ENCODE measurements at regions not wholly inside any gene's neighbourhood (a gene's known extent, or its start where the extent isn't known, plus 50 kb on each side); places are given as distances from the start of the nearest gene placed in this dataset.

DNA sequence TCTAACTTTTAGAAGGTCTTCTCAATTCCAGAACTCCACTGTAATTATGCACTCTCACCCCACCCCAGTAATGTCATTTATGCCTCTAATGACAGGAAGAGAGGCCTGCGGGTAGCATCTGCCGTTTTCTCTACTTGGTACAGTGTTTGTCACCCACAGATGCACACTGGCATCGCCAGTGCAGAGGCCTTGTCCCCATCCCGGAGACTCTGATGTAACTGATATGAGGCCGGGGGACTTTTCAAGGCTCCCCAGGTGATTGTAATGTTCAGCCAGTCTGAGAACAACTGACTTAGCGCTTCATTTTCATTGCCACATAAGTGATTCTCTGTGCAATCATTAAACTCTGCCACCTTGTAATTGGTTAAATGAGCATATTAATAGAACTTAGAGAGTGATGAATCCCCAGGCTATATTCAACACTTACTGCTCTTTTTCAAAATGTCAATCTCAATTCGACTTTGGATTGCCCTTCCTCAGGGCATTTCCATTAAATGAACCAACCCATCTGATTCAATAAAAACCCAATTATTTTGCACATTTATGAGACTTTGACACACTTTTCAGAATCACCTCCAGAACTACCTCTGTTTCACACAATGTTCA lies 113.2 kb downstream of the HERPUD2 start:
- DNase-seq, result no peak

DNA sequence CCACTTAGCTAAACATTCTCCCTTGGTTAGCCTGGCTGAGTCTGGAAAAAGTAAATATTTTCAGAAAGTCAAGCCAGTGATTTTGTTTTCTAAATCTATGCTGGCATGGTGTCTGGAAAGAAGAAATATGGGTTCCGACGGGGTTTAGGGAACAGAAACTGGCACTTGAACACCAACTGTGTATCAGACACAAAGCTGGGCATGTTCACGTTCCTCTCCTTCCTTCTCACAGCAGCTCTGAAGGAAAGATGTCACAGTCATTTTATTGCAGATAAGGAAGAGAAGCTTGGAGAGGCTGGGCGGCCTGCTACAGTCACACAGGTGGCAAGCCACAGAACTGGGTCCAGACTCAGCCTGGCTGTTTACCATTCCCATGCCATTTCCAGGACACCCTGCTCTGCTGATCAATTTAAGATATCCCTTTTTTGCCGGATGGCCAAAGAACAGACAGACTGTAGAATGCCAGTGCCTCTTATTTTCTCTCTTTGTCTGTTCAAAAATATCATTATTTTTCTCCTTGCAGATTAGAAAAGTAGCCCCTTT lies 118.8 kb downstream of the HERPUD2 start:
- peak in 1 of 2 donors; percentile 9 for DNase-seq

DNA sequence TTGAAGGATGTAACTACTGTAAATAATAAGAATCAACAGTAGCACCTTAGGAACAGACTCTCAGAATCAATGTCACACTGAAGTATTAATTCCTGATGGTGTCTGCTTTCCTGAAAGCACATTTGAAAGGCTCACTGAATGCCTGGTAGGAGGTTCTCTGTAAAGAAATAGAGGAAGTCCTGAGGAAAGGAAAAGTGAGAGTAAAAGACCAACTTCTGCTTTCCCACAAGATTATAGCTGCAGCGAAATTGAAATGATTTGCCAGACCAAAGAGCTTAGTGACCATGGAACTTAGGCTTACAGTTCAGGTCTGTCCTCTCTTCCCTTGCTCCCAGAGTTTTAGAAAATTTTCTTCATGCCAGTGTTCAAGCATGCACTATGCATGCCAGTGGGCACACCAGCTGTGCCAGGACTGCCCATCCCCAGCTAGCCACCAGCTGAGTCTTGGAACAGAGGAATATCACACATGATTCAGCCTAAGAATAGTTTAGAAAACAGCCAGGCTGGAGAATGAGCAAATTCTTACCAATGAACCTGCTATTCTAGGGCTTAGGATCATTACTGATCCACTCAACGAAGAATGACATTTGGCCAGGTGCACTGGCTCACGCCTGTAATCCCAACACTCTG lies 123.2 kb downstream of the HERPUD2 start:
- DNase-seq, result peak; percentile 72 to 73

DNA sequence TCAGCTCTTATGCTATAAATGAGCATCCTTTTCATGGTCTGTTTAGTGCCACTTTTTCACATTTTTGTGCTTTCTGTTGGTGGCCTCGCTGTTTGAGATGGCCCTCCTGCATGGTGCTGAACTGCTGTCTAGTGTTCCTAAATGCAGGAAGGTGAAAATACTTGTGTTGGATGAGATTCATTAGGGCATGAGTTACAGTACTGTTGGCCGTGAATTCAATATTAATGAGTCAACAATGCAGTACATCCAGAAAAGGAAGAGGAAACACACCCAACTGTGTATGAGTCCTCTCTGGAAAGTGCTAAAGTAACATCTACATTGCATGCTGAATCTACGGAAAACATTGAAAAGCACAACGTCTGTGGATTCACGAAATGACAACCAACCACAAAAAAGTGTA lies 124.0 kb downstream of the HERPUD2 start:
- peak in 1 of 2 donors; percentile 12 for DNase-seq

GRCh38 chr7:35565927-35566326 lies 129.0 kb downstream of the HERPUD2 start:
- no peak for DNase-seq

- no peak for DNase-seq
Observed at GRCh38 chr7:35558841-35559240, 136.1 kb downstream of the HERPUD2 start.

GRCh38 chr7:35556515-35557471 lies 138.1 kb downstream of the HERPUD2 start:
- peak; percentile 76 to 82 for DNase-seq

DNA sequence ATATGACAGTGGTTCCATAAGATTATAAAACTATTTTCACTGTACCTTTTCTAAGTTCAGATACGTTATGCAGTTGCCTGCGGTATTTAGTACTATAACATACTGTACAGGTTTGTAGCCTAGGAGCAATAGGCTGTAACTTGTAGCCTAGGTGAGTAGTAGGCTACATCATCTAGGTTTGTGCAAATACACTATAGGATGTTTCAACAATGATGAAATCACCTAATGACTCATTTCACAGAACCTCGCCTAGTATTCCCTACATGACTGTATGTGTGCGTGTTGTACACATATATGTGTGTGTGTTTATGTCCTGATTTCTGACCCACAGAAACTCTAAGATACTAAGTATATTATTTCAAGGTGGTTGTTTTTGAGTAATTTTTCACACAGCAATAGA lies 139.0 kb downstream of the HERPUD2 start:
- DNase-seq, result peak in 1 of 2 donors; percentile 16

DNA sequence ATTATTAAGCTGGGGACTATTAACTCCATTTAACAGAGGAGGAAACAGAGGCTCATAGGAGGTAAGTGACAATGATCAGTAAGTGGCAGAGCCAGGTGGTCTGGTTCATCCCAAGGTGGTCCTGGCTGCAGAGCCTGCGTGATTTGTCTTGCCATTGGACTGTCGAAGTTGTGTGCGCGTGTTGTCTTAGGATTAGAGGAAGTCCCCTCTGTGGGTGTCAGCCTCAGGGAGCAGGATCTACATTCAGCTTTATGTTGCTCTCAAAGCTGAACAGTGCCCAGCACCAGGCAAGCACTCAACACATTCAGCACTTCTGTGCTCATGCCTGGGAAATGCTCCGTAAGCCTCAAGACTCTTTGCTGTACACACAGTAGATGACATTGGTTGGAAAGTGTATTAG lies 139.5 kb downstream of the HERPUD2 start:
- no peak for DNase-seq

GRCh38 chr7:35553519-35553918 lies 141.4 kb downstream of the HERPUD2 start:
- peak; percentile 41 to 47 for DNase-seq

GRCh38 chr7:35552691-35553090 lies 142.2 kb downstream of the HERPUD2 start:
- DNase-seq, result no peak

DNA sequence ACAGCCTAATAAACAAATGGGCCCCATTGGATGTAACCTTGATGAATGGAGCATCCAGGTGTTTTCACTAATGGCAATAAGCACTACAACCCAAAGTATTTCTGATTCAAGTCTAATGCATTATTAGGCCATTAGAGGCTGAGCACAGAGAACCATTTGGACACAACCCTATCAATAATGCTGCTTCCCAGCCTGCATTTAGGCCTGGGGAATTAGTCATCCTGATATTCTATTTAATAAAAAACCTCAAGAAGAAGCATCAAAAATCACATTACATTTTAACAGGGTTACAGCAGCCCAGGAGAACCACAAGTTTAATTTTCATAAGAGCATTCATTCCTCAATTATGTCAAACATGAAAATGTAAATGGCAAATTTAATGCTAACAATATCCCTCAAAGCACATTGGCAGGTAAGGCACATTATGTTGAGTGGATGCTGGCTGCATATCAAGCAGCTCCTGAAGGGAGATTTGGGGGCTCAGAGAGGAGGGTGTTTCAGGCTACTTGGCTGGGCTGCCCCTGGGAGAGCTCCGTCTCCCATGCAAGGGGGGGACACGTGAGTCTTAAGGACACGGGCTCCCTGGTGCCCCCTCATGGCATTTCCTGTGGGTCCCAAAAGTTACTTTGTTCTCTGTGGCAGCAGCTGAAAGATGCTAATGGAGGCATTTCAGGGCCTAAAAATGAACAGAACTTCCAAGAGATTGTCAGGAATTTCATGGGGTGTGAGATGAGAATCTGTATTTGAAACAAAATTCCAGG lies 143.4 kb downstream of the HERPUD2 start:
- DNase-seq, result no peak

- no peak for DNase-seq
Observed at GRCh38 chr7:35550831-35551230, 144.1 kb downstream of the HERPUD2 start.

GRCh38 chr7:35549781-35550180 lies 145.2 kb downstream of the HERPUD2 start:
- DNase-seq, result no peak

DNA sequence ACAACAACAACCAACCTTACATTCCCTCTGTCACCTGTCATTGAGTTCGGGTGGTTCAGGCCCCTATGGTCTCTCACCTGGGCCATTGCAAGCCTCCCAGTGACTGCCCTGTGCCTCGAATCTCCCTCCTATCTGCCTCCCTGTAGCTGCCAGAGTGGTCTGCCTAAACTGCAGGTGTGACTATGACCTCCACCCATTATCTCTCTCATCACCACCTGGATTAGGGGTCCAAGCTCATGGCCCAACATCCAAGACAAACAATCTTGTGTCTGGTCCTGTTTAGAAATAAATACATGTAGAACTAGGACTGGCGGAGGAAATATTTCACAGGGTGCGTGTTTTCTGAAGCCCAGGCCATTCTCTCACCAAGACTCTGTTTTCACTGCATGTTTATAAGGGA lies 146.6 kb downstream of the HERPUD2 start:
- no peak for DNase-seq

DNA sequence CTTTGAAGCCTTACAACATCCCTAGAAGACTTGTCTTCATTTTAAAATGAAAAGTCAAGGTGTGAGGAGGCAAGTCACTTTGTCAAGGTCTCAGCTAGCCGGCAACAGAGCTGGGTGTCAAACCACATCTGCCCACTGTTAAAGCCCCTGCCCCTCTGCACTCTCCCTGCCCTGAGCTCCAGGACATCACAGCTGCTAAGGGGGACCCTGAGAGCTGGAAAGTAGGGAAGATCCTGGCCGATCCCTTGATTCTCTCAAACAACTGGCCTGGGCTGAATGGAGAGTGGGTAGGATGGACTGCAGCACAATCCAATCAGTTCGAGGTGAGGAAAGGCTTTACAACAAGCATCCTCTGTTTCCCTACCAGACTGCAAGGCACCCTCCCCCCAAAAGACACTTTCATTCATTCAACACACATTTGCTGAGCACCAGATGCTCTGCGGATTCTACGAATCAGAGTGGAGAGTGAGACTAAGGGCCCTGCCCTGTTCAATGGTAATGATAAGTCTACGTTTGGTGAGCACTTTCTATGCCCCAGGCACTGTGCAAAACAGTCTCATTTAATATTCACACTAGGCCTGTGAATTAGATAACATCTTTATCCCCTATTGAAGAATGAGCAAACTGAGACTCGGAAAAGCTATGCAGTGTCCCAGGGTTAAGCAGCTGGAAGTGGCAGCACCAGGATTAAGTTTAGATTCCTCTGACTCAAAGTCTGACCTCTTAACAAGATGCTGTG lies 148.1 kb downstream of the HERPUD2 start:
- no peak for DNase-seq

DNA sequence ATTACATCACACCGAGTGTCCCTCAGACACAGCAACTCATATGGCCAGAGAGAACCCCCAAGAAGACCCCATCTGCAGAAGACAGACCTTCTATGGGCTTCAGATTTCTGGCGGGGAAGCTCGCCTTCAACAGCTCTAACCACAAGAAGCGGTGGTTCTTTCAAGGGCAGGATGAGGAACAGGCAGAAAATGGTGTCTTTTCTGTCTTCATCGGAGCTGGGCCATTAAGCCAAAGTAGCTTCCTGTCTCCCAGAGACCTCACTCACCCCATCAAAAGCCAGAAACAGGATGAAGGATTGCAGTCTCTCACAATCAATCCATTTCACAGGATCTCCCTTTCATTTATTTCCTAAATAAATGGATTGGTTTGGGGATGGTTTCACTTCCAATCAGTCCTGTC lies 149.1 kb downstream of the HERPUD2 start:
- DNase-seq, result no peak

GRCh38 chr7:35544028-35544742 lies 150.8 kb downstream of the HERPUD2 start:
- no peak for DNase-seq

DNA sequence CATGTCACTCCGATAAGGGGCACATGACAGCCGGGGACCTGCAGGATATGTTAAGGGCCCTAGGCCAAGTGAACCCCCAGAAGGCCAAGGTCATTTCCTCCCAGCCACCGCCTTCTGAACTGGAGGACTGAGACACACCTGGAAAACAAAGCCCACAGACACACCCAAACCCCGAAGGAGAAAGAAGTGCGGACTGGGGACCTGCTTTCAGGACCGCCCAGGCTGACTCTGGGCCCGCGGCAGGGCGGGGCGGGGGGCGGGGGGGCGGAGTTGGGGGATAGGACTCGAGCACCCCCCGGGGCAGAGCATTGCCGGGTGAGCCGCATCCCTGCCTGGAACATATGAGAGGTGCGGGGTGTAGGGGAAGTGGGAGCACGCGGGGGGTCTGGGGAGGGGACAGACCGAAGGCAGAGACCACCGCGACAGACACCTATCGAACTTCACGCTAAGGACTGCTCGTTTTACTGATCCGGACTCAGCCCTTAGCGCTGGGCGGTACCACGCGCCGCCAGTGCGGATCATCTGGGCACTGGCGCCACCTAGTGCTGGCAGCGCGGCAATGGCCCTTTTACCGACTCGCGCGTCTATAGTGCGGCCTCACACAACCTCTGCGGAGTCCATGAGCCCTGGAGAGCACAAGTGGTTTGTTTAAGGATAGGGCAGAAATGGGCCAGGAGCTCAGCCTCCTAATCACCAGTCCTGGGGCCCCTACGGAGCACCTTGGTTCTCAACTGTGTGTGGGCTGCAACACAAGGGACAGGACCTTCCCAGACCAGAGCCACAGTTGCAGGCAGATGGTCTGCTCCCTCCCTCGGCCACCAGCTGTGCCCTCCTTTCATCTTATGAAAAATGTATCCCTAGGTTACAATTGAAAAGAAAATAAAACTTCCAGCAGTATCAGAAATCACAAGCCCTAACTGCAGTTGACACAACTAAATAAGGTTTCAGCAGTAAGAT lies 157.6 kb downstream of the HERPUD2 start:
- DNase-seq, result peak; percentile 44 to 85

DNA sequence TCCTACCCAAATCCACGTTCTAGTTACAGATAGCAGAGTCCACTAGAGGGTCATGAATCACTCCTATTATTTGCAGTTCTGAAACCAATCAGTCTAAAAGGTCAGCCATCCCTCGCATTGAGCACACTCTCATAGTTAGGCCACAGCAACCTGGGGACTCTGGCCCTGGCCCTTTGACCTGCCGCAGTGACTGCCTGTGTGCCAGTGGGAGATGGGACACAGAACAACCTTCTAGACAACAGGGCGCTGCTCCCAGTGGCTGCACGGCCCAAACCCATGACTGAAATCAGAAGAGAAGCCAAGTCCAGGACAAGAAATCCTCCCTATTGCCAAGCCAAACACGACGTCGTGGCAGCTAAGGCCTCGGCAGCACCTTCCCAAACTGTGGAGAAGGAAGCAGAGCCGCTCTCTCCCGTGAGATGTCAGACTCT lies 158.5 kb downstream of the HERPUD2 start:
- DNase-seq, result no peak

All from inflammatory macrophage treated with lipopolysaccharide for 1 hour (primary cell).